ENCODE measurements at regions not wholly inside any gene's neighbourhood (a gene's known extent, or its start where the extent isn't known, plus 50 kb on each side); places are given as distances from the start of the nearest gene placed in this dataset.

- peak in 1 of 3 experiments; percentile 40 for TF ChIP-seq CTCF (optimal IDR thresholded peaks at IDR 0.05 in 1 of 3, IDR thresholded peaks at IDR 0.05 in 1 of 3, conservative IDR thresholded peaks at IDR 0.05 in 1 of 3; ENCODE audit: extremely low read depth in 1 of 3, insufficient read depth in 2 of 3, low read length in 3 of 3)
- TF ChIP-seq EZH2 (IDR thresholded peaks at IDR 0.05; ENCODE audit: low read length), result no peak
Observed at GRCh38 chr3:30518181-30518864, 88.1 kb upstream of the TGFBR2 start.
